ENCODE measurements at regions not wholly inside any gene's neighbourhood (a gene's known extent, or its start where the extent isn't known, plus 50 kb on each side); places are given as distances from the start of the nearest gene placed in this dataset.

- no peak for TF ChIP-seq POLR2AphosphoS5 (IDR thresholded peaks at IDR 0.05)
- no peak for TF ChIP-seq POLR2A (IDR thresholded peaks at IDR 0.05)
- no peak for TF ChIP-seq EP300 (IDR thresholded peaks at IDR 0.05)
- no peak for TF ChIP-seq CTCF (IDR thresholded peaks at IDR 0.05)
- H3K9me3 ChIP-seq = no peaks in the 10 kb centered on the region
- no peaks in the 10 kb centered on the region for H3K4me1 ChIP-seq
- H3K27me3 ChIP-seq = no peaks in the 10 kb centered on the region
- intact Hi-C loops (cut with DNase I) = no loop called here
- H3K27ac ChIP-seq = no peak overlapping the region
- DNase-seq = no peak
- WGBS, 2 donors = 93% methylated on average over 6 of the region's 6 CpGs
- H3K4me3 ChIP-seq = no peak overlapping the region
- no peaks in the 10 kb centered on the region for H3K36me3 ChIP-seq
Observed at GRCh38 chr10:59479426-59479825, 117.1 kb upstream of the FAM13C start.

DNA sequence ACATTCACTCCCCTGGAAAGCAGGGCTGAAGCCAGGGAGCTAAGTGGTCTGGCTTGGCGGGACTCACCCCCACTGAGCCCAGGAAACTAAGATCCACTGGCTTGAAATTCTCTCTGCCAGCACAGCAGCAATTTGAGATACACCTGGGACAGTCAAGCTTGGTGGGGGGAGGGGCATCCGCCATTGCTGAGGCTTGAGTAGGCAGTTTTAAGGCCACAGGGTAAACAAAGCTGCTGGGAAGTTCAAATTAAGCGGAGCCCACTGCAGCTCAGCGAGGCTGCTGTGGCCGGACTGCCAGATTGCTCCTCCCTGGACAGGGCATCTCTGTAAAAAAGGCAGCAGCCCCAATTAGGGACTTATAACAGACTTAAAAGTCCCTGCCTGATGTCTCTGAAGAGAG, 108.2 kb upstream of the FAM13C start:
- DNase-seq = no peak
- no peak overlapping the region for H3K4me3 ChIP-seq
- TF ChIP-seq CTCF (IDR thresholded peaks at IDR 0.05) = no peak
- TF ChIP-seq POLR2A (IDR thresholded peaks at IDR 0.05) = no peak
- TF ChIP-seq POLR2AphosphoS5 (IDR thresholded peaks at IDR 0.05) = no peak
- no peak for TF ChIP-seq EP300 (IDR thresholded peaks at IDR 0.05)
- H3K4me1 ChIP-seq = no peaks in the 10 kb centered on the region
- no peak overlapping the region for H3K27ac ChIP-seq
- H3K9me3 ChIP-seq = no peaks in the 10 kb centered on the region
- H3K27me3 ChIP-seq = no peaks in the 10 kb centered on the region
- 79 to 83% methylated on average over 5 of the region's 5 CpGs for WGBS, 2 donors
- intact Hi-C loops (cut with DNase I) = no loop called here
- no peaks in the 10 kb centered on the region for H3K36me3 ChIP-seq

DNA sequence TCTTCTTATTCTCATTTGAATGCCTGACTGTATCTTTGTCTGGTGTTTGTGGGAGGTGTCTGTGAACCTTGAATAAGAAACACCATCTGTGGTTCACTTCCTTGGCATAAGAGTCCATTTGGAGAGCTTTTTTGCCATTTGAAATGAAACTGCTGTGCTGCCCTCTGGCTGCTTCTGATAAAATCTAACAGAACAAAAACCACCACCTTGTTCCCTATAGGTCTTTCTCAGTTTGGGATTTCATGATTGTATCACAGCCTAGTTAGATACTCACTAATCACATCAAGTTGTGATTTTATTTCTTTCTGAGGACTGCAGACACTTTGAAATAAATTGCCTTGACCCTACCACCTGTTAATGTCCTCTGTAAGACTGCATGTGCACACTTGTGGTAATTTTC, 102.7 kb upstream of the FAM13C start:
- H3K27ac ChIP-seq = no peak overlapping the region
- no peaks in the 10 kb centered on the region for H3K9me3 ChIP-seq
- H3K4me1 ChIP-seq = no peaks in the 10 kb centered on the region
- no peaks in the 10 kb centered on the region for H3K36me3 ChIP-seq
- TF ChIP-seq POLR2A (IDR thresholded peaks at IDR 0.05) (no peak), POLR2AphosphoS5 (IDR thresholded peaks at IDR 0.05) (no peak), CTCF (IDR thresholded peaks at IDR 0.05) (peak in 1 of 4 experiments; percentile 15), EP300 (IDR thresholded peaks at IDR 0.05) (no peak)
- intact Hi-C loops (cut with DNase I) = no loop called here
- DNase-seq = no peak
- H3K4me3 ChIP-seq = no peak overlapping the region
- no peaks in the 10 kb centered on the region for H3K27me3 ChIP-seq

DNA sequence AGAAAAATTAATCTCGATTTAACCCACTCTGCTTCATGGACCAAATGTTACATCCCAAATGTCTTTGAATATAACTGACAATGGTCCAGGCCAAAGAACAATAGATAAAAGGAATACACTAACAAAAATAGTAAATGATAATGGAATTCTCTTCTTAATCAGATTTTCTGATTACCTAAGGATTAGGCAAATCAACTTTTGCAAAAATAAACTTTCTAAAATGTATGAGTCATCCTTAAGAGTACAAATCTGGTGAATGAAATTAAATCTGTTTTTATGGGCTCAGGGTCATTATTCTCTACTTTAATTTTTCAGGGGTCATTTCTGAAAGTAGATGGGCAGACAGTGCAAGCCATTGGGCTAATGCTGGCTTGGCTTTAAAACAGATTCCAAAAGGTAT, 102.1 kb upstream of the FAM13C start:
- intact Hi-C loops (cut with DNase I) = no loop called here
- Histone ChIP-seq H3K27me3 (no peaks in the 10 kb centered on the region), H3K4me1 (no peaks in the 10 kb centered on the region), H3K27ac (no peak overlapping the region), H3K36me3 (no peaks in the 10 kb centered on the region), H3K4me3 (no peak overlapping the region), H3K9me3 (no peaks in the 10 kb centered on the region)
- 87 to 92% methylated on average over 1 of the region's 1 CpG for WGBS, 2 donors
- TF ChIP-seq POLR2A (IDR thresholded peaks at IDR 0.05) = no peak
- no peak for TF ChIP-seq CTCF (IDR thresholded peaks at IDR 0.05)
- no peak for TF ChIP-seq POLR2AphosphoS5 (IDR thresholded peaks at IDR 0.05)
- no peak for TF ChIP-seq EP300 (IDR thresholded peaks at IDR 0.05)
- no peak for DNase-seq

DNA sequence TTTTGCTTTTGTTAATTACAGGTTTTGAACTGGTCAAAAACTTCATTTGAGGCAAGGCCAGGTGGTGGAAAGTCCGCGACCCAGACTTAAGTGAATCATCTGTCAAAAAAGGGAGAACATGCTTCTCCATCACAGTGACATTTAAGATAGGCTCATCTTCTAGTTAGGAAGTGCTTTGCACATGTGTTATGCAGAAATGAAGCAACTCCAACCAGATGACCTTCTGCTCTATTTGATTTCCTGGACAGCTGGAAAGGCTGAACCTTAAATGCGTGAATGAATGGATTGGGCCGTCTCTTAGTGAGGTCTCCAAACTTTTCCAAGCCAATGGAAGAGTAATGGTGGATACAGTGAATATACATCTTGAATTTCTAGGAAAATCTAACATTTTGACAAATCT, 101.6 kb upstream of the FAM13C start:
- no peaks in the 10 kb centered on the region for H3K4me1 ChIP-seq
- intact Hi-C loops (cut with DNase I) = no loop called here
- 90 to 92% methylated on average over 4 of the region's 4 CpGs for WGBS, 2 donors
- TF ChIP-seq POLR2AphosphoS5 (IDR thresholded peaks at IDR 0.05) (no peak), POLR2A (IDR thresholded peaks at IDR 0.05) (no peak), EP300 (IDR thresholded peaks at IDR 0.05) (no peak), CTCF (IDR thresholded peaks at IDR 0.05) (no peak)
- H3K9me3 ChIP-seq = no peaks in the 10 kb centered on the region
- H3K27ac ChIP-seq = no peak overlapping the region
- H3K36me3 ChIP-seq = no peaks in the 10 kb centered on the region
- H3K27me3 ChIP-seq = no peaks in the 10 kb centered on the region
- DNase-seq = no peak
- H3K4me3 ChIP-seq = no peak overlapping the region
